NCI-H748 treated with DMSO at 0.1 percent for 48 hours (cell line): ENCODE measurements at regions not wholly inside any gene's neighbourhood (a gene's known extent, or its start where the extent isn't known, plus 50 kb on each side); places are given as distances from the start of the nearest gene placed in this dataset.
"Not testable (repeated sequence)": the region's sequence is repeated elsewhere in the genome, so short reads cannot be mapped to it uniquely, and the experiment has no call there.

Experiments
- DNase-seq: peaks from one replicate; lab custom pipeline; 2025; lab: John Stamatoyannopoulos, UW

DNA sequence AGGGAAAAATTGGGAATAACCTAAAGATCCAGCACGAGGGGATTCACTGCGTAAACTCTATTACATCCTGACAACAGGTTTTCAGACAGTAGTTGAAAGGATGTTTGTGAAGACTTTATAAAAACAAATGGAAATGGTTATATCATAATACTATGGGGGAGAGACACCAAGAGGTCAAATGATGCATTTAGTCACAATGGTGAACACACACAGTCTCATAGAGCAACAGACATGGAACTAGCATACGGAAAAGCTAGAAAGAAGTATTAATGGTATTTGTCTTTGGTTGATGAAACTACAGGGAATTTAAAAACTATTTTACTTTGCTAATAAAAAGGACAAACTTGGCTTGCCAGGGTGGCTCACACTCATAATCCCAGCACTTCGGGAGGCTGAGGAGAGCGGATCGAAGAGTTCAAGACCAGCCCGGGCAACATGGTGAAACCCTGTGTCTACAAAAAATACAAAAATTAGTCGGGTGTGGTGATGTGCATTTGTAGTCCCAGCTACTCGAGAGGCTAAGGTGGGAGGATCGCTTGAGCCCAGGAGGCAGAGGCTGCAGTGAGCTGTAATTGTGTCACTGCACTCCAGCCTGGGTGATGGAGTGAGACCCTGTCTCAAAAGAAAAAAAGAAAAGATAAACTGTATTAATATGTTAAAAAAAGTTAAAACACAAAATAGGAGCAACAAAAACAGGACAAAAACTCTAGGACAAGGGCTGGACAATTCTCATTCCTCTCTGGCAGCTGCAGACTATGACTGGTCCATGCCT, 94.8 kb downstream of the MYCN start:
- DNase-seq = no peak

DNA sequence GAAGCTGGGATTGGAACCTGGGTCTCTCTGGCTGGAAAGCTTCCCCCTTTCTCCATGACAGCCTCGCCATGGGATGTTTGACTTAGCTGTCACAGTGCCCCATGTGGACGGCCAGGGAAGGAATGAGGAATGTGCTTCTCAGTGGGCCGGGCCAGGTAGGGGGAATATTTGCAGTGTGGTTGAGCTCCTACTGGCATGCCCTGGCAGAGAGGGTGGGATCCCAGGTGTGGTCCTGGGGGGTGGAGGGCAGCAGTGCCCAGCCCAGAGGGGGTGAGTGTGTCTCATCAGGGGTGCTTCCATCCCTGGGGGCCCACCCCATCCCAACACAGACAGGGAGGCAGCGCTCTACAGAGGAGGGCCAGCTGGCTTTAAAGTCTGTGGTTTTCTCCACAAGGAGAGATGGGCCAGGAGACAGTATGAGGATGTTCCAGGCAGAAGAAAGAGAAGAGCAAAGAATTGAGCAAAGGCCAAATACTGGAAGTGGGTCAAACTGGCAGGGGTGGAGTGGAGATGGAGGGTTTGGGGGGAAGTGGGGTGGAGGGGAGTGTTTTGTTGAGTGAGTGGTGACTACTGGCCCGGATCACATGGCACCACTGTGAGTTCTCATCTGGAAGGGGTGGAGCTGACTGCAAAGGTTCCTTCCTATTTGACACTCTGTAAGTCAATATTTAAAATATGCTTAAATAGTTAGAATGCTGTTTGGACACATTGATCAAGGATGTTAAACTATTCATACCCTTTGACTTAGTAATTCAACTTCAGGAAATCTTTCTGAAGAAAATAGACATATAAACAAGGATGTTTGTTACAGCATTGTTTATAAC, 94.0 kb downstream of the MYCN start:
- DNase-seq = no peak

DNA sequence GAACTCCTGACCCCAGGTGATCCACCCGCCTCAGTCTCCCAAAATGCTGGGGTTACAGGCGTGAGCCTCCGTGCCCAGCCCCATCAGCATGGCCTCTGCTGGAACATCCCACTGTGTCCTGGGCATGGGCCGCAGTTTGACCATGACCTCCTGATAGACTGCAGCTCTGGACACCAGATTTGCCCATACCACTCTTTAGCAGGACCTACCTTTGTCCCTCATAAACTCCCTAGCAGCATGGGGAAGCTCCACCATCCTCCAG, 92.6 kb downstream of the MYCN start:
- no peak for DNase-seq

DNA sequence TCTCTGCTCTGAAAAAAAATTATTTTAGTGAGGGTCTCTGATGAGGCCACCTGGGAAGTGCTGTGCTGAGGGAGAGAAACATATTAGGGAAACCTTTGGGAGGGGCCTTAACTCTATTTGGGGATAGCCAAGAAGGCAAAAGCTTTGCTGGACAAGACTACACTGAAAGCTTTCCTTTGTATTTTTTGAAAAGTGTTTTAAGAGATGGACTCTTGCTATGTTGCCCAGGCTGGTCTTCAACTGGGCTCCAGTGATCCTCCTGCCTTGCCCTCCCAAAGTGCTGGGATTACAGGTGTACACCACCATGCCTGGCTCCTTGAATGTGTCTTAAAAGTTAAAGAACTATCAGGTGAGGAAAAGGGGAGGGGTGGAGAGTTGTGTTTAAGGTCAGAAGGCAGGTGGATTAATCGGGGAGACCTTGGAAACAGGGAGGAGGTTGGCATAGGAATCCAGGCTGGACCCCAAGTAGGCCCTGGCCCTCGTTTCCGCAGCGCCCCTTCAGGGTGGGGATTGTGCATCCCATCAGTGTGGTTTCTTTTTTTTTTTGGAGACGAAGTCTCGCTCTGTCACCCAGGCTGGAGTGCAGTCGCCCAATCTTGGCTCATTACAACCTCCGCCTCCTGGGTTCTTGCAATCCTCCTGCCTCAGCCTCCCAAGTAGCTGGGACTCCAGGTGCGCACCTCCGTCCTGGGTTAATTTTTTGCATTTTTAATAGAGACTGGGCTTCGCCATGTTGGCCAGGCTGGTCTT, 92.1 kb downstream of the MYCN start:
- DNase-seq = no peak

DNA sequence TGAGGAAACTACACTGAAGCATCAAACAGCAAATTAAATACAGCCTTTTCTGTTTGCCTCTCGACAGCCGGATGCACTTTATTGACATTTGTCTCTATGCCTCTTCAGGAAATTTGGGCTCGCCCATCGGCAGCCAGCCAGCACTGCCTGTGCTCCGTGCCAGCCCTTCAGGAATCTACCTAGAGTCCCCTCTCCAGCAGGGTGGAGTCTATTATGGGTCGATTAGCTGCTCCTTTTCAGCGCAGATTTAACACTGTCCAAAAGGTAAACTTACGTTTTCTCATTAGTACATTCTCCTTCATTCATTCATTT, 91.5 kb downstream of the MYCN start:
- DNase-seq = peak; percentile 80

DNA sequence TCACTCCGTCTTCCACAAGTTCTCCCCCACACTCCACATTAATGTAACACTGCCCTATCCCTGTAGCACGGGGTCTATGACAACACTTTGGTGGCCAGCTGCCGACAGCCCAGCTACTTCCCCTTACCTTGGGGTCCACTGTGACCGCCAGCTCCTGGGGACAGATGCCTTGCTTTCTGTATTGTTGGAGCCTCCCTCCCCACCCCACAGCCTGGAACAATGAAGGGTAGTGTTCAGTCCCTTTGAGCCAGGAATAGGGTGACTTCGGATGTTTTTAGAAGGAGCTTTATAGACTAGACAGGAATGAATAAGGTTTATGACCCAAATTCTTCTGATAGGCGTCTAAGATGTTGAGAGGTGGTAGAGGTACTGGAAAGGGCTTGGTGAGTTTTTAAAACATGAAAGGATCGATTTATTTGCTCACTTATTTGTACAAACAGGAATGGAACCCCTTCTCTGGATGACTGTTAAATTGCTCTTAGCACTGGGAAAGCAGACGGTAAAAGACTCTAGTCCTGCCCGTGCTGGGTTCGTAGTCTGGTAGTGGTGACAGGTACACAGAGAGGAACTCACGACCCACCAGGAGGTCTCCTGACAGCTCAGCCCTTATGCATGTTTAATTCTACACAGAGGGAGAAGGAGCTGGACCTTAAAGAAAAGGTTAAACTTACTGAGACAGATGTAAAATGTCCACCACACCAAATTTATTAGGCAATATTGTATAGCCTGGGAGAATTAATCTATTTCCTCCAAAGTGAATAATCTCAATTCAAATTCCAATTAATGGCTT, 90.9 kb downstream of the MYCN start:
- DNase-seq = peak; percentile 75

DNA sequence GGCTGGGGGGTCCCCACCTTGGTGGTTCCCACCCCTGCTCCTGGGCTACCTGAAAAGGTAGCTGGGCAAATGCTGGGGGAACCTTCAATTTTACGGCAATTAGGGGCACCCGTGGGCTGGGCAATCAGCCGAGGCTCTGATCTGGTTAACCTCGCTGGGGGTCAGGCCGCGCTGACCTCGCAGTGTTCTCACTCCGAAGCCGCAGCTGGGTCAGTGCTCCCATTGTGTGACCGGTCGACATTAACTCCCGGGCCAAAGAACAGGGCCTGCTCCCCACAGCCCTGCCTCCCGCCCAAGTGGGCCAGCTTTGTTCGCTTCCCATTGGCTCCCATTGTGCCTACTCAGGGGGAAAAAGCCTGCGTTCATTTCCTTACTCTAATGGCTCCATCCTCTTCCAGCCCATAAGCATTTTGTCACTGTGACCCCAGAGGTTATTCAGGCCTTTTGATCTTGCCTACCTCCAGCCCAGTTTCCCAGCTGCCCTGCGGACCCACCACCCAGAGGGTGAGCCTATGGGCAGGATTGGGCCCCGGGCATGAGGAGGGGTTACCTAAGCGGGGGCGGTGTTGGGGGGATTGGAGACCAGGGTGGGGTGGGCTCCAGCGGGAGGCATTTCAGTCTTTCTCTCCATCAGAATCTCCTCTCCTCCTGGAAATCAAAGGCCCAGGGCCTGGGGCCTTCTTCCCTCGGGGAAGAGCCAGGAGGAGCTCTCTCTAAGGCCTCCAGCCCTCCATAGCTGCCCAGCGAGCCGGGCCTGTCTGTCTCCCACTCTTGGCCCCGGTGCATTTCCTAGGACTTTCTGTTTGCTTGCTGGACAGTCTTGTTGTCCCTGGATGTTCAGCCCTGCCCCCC, 90.1 kb downstream of the MYCN start:
- DNase-seq = no peak

DNA sequence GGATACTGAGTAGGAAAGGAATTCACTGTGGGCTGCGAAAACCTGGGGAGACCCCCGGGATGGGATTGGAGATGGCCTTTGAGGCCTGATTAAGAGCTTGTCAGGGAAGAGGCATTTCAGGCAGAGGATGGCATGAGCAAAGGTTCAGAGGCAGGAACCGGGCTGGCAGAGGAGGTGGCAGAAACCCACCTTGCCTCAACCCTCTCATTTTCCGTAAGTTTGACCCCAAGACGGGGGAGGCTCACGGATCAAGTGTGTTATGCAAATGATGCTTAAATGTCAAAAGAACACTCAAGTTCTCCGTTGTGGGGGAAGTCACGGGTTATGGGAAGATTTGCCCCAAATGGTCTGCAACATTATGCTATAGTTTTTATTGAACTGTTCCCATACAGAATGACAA, 88.3 kb downstream of the MYCN start:
- no peak for DNase-seq

DNA sequence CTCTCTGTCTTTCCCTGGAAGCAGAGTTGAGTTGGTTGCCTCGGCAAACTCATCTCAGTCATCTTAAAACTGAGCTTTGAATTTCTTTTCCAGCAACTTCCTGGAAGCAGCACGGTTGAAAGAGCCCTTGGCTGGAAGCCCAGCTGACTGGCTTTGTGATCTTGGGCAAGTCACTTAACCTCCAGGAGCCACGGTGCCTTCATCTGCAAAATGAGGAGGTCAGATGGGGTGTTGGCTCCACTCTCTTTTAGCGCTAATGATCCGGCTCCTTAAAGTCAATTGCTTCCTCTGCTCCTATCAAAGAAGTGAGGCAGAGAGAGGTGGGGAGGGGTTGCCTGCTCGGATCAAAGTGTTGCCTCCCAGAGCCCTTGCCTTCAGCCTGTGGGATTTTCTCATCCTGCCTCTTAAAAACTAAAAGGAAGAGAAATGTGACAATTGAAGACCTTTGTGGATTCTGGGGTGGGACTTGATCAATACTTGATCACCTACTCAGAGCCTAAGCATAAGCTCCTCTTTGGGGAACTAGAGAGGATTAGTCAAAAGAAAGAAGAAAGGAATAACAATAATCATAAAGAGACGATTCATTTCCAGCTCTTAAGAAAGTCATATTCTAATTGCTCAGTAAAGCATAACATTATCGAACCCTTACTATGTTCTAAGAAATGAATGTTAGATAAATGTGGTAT, 86.6 kb downstream of the MYCN start:
- DNase-seq = no peak

DNA sequence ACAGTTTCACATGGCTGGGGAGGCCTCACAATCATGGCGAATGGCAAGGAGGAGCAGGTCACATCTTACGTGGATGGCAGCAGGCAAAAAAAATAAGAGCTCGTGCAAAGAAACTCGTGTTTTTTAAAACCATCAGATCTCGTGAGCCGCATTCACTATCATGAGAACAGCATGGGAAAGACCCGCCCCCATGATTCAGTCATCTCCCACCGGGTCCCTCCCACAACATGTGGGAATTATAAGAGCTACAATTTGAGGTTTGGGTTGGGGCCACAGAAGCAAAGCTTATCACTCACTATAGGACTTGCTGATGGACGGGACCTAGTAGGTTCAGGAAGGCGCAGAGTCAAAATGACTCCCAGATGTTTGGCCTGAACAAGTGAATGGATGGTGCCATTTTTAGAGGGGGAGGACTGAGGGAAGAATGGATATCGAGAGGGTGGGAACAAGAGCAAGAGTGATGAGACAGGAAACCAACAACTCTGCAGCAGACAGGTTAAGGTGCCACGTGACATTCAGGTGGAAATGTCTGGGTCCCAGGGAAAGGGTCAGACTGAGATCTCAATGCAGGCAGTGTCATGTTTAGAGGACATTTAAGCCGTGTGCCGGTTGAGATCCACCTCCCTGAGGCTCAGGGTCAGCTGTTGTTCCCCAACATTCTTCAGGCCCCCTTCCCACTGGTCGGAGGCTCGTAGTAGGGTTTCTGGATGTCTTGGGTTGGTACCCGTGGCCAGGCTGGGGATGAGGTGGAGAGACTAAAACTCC, 85.7 kb downstream of the MYCN start:
- no peak for DNase-seq

DNA sequence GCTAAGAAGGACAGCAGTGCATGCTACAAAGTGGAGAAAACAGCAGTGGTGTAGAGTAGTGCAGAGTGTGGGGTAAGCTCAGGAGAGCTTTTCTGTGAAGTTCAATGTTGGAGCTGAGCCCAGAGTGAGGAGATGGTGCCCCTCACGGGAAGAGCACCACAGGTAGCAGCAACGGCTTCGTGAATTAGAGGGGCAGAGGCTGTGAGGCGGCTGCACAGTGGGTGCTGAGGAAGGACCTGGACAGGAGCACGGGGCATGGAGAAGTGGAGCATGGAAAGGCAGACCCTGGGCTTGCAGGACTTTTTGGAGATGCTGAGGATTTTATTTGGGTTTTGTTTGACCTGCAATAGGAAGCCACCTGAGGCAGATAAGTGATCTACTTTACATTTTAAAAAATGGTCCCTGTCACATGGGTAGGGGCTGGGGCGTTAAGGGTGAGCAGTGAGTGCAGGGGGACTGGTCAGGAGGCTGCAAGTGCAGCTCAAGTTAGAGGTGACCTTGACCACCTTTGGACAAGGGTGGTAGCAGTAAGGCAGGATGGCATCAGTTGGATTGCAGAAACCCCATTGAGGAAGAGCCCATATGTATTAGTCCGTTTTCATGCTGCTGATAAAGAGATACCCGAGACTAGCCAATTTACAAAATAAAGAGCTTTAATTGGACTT, 85.0 kb downstream of the MYCN start:
- DNase-seq = no peak

DNA sequence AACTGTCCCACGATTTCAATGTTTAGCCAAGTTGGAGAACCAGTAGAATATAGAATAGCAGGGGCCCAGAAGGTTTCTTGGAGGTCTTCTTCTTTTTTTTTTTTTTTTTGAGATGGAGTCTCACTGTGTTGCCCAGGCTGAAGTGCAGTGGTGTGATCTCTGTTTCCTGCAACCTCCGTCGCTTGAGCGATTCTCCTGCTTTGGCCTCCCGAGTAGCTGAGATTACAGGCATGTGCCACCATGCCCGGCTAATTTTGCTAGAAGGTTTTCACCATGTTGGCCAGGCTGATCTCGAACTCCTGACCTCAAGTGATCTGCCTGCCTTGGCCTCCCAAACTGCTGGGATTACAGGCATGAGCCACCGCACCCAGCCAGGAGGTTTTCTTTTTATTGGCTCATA, 84.3 kb downstream of the MYCN start:
- DNase-seq = not testable (repeated sequence)

DNA sequence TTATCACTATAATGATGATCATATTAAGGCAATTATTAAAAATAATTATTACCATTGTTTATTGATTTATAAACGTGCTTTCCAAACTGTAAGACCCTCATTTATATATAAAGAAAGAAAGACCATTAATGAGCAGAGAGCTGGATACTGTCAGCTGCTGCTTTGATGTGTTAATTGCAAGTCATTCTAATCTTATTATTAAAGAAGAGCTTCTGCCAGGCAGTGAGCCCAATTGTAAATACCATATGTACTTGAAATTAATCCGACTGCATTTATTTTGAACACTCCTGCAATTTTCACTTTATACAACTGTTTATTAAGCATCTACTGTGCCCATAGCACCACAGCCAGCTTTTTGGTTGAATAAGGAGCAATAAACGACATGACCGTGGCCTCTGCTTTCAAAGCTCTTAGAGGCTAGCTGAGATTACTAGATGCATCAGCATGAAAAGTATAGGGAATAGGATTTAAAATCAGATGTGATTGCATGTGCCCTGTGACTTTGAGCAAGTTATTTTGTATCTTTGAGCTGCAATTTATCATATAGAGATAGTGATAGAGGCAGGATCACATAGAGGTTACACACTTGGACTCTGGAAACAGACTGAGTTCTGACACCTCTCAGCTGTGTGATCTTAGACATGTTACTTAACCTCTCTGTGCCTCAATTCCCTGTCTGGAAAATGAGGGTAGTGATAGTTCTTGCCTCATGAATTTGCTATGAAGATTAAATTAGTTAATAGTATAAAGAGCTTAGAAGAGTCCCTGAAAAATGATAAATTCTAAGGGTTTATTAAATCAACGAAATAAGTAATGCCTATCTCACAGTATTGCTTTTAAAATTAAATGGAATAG, 83.4 kb downstream of the MYCN start:
- DNase-seq = no peak

DNA sequence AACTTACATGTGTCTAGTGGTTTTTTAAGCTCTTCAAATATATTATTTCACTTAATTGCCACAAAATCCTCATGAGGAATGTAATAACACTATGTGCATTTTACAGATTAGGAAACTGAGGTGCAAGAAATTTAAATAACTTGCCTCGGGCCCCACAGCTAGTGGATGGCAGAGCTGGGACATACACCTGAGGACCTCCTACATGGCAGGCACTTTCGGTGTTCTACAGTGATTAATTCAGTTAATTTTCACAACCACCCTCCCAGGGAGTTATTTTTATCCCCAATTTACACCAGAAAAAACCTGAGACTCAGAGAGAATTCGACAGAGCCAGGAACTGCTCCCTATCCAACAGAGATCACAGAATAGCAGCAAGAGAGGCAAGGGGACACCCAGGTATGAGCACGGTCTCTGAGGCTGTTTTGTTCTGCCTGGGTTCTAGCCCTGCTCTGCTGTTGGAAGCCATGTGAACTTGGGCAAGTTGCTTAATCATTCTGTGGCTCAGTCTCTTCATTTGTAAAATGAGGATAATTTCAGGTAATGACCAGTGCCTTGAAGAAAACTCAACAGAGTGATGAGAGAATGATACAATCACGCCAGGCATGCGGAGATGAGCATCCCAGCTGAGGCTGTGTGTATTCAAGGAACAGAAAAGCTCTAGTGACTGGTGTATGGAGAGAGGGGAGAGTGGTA, 82.3 kb downstream of the MYCN start:
- no peak for DNase-seq

DNA sequence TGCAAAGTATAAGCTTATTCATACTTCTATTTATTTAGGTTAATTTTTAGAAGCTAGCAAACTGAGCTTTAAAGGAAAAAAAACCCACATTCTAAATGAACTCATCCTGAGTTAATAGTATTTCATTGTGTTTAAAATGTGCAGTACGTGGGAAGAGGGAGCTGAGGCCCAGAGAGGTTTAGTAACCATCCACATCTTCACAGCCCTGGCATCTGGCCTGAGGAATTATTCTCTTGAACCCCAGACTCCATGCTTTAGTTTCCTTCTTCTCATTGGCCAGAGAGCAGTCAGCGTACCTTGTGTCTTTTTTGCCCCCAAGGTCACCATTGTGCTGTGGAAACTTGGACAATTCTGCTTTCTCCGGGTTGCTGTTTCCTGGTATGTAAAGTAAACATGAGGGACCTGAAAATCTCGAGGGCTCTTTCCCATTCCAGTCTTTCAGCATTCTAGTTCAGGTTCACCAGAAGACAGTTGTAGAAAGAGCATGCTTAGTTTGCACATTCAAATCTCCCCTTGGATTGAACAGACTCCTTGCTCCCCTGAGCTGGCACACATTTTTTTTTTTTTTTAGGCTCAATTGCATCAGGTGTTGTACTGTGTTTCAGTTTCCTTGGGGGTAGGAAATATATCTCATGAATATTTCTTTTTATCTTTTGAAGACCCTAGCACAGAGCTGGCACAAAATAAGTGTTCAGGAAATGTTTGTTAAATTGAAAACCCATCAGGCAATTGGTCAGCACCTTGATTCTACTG, 81.4 kb downstream of the MYCN start:
- DNase-seq = no peak

DNA sequence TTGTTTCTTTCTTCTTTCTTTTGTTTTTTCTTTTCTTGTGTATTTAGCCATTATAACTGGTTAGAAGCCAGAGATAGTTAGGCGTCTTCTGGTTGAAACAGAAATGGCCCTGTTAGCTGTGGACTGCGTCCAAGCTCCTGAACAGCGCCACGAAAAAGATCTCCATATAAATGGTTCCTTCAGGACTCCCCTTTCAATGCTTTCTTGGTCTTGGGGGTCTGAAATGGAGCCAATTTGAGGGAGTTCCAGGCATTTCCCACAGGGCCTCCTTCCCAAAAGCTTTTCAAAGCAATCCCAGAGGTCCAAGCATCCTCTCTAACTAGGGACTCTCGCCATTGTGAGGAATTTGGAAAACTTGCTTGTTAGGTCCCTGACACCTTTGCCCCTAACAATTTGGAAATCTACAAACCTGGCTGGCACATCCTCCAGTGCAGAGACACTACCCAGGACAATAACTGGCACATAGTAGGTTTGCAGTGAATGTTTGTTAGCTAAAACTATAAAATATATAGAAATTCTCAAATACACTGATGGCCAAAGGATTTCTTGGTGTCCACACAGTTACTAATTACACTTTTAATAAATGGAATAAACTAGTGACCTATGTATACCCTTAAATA, 80.1 kb downstream of the MYCN start:
- no peak for DNase-seq
